DMS53 (cell line): ENCODE measurements at regions not wholly inside any gene's neighbourhood (a gene's known extent, or its start where the extent isn't known, plus 50 kb on each side); places are given as distances from the start of the nearest gene placed in this dataset.

Source experiments
- DNase-seq: peaks from one replicate; lab custom pipeline; 2025; lab: John Stamatoyannopoulos, UW

- DNase-seq = no peak
These were observed 79.5 kb upstream of the SLC27A6 start for GRCh38 chr5:128885649-128886255.

- DNase-seq = no peak
These were observed 70.2 kb upstream of the SLC27A6 start for GRCh38 chr5:128895122-128895521.

GRCh38 chr5:128896675-128897074, 68.6 kb upstream of the SLC27A6 start:
- no peak for DNase-seq

GRCh38 chr5:128903550-128903949, 61.7 kb upstream of the SLC27A6 start:
- DNase-seq = no peak

GRCh38 chr5:128904805-128905567, 60.3 kb upstream of the SLC27A6 start:
- no peak for DNase-seq

- DNase-seq = peak; percentile 78
These were observed 59.6 kb upstream of the SLC27A6 start for GRCh38 chr5:128905568-128906110.

- DNase-seq = no peak
These were observed 51.7 kb upstream of the SLC27A6 start for GRCh38 chr5:128913551-128913950.
